CD4-positive, alpha-beta memory T cell (primary cell): ENCODE measurements at regions not wholly inside any gene's neighbourhood (a gene's known extent, or its start where the extent isn't known, plus 50 kb on each side); places are given as distances from the start of the nearest gene placed in this dataset.

Experiments
- CTCF ChIA-PET: fragments of 350-600 bp; sonication (Branson Sonifier 250); formaldehyde crosslinking; loops from one replicate; lab custom pipeline; 2021; ENCODE audit warnings: inconsistent platforms; ENCODE audit not compliant: partially characterized antibody; lab: Charles Lee
- POLR2A ChIA-PET: fragments of 350-600 bp; sonication (Branson Sonifier 250); formaldehyde crosslinking; loops from one replicate; lab custom pipeline; 2021; ENCODE audit not compliant: partially characterized antibody; lab: Charles Lee
- DNase-seq, 5 donors: peaks; one replicate each; pipeline versions ENCODE4 v3.0.0 to v3.0.0-alpha.2; 2020 to 2022; ENCODE audit warnings: mixed read lengths in 1 of 5
- H3K27ac ChIP-seq: one replicate; pipeline ENCODE4 v1.7.0; 2013; ENCODE audit warnings: low read depth, low read length
- H3K27me3 ChIP-seq: 2 replicates; pipeline ENCODE4 v1.7.0; 2013; ENCODE audit warnings: mild to moderate bottlenecking, low read length, moderate library complexity; ENCODE audit not compliant: insufficient read depth
- H3K36me3 ChIP-seq: 2 replicates; pipeline ENCODE4 v1.7.0; 2013; ENCODE audit warnings: mild to moderate bottlenecking, low read length, moderate library complexity; ENCODE audit not compliant: insufficient read depth
- H3K4me1 ChIP-seq: 2 replicates; pipeline ENCODE4 v1.7.0; 2013; ENCODE audit warnings: mild to moderate bottlenecking, low read length, moderate library complexity; ENCODE audit not compliant: insufficient read depth
- H3K4me3 ChIP-seq, 2 donors: one replicate each; pipeline ENCODE4 v1.7.0; 2013; ENCODE audit warnings: low read length in 2 of 2, mild to moderate bottlenecking in 1 of 2
- H3K9me3 ChIP-seq, 2 donors: one replicate each; pipeline ENCODE4 v1.7.0; 2013; ENCODE audit warnings: low read length in 2 of 2, control low read depth in 1 of 2; ENCODE audit not compliant: control insufficient read depth in 1 of 2
- H3K27ac Mint-ChIP-seq, 7 donors: one replicate each; pipeline ENCODE4 v1.8.0; 2020 to 2021; ENCODE audit warnings: mixed read lengths in 7 of 7, mild to moderate bottlenecking in 6 of 7, inconsistent platforms in 3 of 7, moderate library complexity in 3 of 7
- H3K27me3 Mint-ChIP-seq, 2 donors: one replicate each; pipeline ENCODE4 v1.8.0; 2020 to 2021; ENCODE audit warnings: mixed read lengths in 2 of 2
- H3K36me3 Mint-ChIP-seq, 2 donors: one replicate each; pipeline ENCODE4 v1.8.0; 2020 to 2021; ENCODE audit warnings: mixed read lengths in 2 of 2, inconsistent platforms in 1 of 2, mild to moderate bottlenecking in 1 of 2
- H3K4me1 Mint-ChIP-seq, 4 donors: one replicate each; pipeline ENCODE4 v1.8.0; 2020 to 2021; ENCODE audit warnings: mixed read lengths in 4 of 4, mild to moderate bottlenecking in 1 of 4
- H3K4me3 Mint-ChIP-seq, 8 donors: one replicate each; pipeline ENCODE4 v1.8.0; 2020 to 2021; ENCODE audit warnings: mixed read lengths in 8 of 8, mild to moderate bottlenecking in 7 of 8, moderate library complexity in 6 of 8, inconsistent platforms in 3 of 8
- H3K9me3 Mint-ChIP-seq, 8 donors: one replicate each; pipeline ENCODE4 v1.8.0; 2020 to 2021; ENCODE audit warnings: mixed read lengths in 8 of 8, mild to moderate bottlenecking in 5 of 8, inconsistent platforms in 3 of 8, moderate library complexity in 1 of 8
- intact Hi-C: fragments of 100-400 bp; cut with micrococcal nuclease; formaldehyde crosslinking; loops from one replicate; pipeline ENCODE4 v1.15.1; 2023

DNA sequence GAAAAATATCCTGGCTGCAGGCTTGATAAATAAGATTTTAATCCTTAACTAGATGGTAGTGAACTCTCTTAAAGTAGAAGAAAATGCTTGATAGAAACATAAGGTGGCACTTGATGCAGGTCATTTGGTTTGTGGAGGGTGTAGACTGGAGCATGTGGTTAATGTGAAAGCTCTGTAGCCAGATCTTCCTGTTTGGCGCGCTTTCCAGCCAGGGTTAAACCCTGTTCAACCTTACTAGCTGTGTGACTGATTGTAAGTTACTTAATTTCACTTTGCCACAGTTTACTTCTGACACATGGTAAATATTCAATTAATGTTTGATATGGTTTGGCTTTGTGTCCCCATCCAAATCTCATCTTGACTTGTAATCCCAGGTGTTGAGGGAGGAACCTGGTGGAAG, 394.0 kb downstream of the REEP3 start:
- no peaks in the 10 kb centered on the region for H3K36me3 Mint-ChIP-seq
- Histone ChIP-seq H3K9me3 (no peaks in the 10 kb centered on the region), H3K27ac (no peak overlapping the region), H3K4me3 (no peak overlapping the region), H3K4me1 (no peaks in the 10 kb centered on the region), H3K36me3 (no peaks in the 10 kb centered on the region), H3K27me3 (no peaks in the 10 kb centered on the region)
- ChIA-PET POLR2A (no interaction called here), CTCF (interaction anchor here (1.2 kb wide), 1 partner anchor 49 kb away, joined by 3 read pairs; no protein-coding TSS in a partner anchor)
- no peak overlapping the region for H3K4me3 Mint-ChIP-seq
- H3K27ac Mint-ChIP-seq = no peak overlapping the region
- no peak for DNase-seq
- peaks cover 0 to 2% (median 0%) of the 10 kb centered on the region in 8 donors for H3K9me3 Mint-ChIP-seq
- intact Hi-C loops = no loop called here
- peaks cover 9 to 17% of the 10 kb centered on the region in 2 donors for H3K27me3 Mint-ChIP-seq
- H3K4me1 Mint-ChIP-seq = no peaks in the 10 kb centered on the region

GRCh38 chr10:63917363-63917762, 396.2 kb downstream of the REEP3 start:
- Histone ChIP-seq H3K36me3 (no peaks in the 10 kb centered on the region), H3K9me3 (no peaks in the 10 kb centered on the region), H3K4me1 (no peaks in the 10 kb centered on the region), H3K27me3 (no peaks in the 10 kb centered on the region), H3K4me3 (no peak overlapping the region), H3K27ac (no peak overlapping the region)
- Mint-ChIP-seq H3K36me3 (no peaks in the 10 kb centered on the region), H3K27me3 (peaks cover 4 to 17% of the 10 kb centered on the region in 2 donors), H3K9me3 (peaks cover 0 to 2% (median 0%) of the 10 kb centered on the region in 8 donors), H3K4me3 (no peak overlapping the region), H3K27ac (no peak overlapping the region), H3K4me1 (no peaks in the 10 kb centered on the region)
- POLR2A ChIA-PET = no interaction called here
- DNase-seq = no peak
- CTCF ChIA-PET = interaction anchor here (1.0 kb wide), 1 partner anchor 51 kb away, joined by 4 read pairs; no protein-coding TSS in a partner anchor
- intact Hi-C loops = no loop called here

- Histone ChIP-seq H3K27me3 (no peaks in the 10 kb centered on the region), H3K9me3 (no peaks in the 10 kb centered on the region), H3K4me1 (no peaks in the 10 kb centered on the region), H3K36me3 (no peaks in the 10 kb centered on the region), H3K27ac (no peak overlapping the region), H3K4me3 (no peak overlapping the region)
- H3K27me3 Mint-ChIP-seq = peaks cover 4 to 12% of the 10 kb centered on the region in 2 donors
- H3K9me3 Mint-ChIP-seq = peaks cover 0 to 2% (median 0%) of the 10 kb centered on the region in 8 donors
- H3K36me3 Mint-ChIP-seq = no peaks in the 10 kb centered on the region
- intact Hi-C loops = no loop called here
- H3K4me1 Mint-ChIP-seq = no peaks in the 10 kb centered on the region
- no peak for DNase-seq
- ChIA-PET POLR2A (no interaction called here), CTCF (no interaction called here)
- H3K4me3 Mint-ChIP-seq = no peak overlapping the region
- H3K27ac Mint-ChIP-seq = no peak overlapping the region
These were observed 398.5 kb downstream of the REEP3 start for GRCh38 chr10:63919575-63920279.

DNA sequence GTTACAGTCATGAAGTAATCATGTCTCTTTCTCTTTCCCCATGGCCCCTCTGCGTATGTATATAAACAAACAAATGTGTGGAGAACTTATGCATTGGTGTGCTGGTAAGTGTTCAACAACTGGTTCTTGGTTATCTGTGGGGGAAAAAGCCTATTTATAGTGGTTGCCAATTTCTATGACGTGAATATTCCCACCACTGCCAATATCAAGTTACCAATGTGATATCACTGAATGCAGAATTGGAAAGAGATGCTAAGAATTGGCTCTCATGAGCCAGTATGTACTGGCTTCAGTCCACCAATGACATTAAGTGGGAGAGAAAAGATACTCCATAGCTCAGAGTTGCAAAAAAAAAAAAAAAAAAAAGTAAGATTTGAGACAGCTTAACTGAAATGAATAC, 399.7 kb downstream of the REEP3 start:
- no peaks in the 10 kb centered on the region for H3K27me3 ChIP-seq
- H3K36me3 ChIP-seq = no peaks in the 10 kb centered on the region
- H3K27ac ChIP-seq = no peak overlapping the region
- H3K27me3 Mint-ChIP-seq = peaks cover 10% of the 10 kb centered on the region in 2 donors
- intact Hi-C loops = no loop called here
- no peaks in the 10 kb centered on the region for H3K36me3 Mint-ChIP-seq
- no peaks in the 10 kb centered on the region for H3K4me1 Mint-ChIP-seq
- POLR2A ChIA-PET = no interaction called here
- no peak overlapping the region for H3K4me3 ChIP-seq
- CTCF ChIA-PET = no interaction called here
- no peak overlapping the region for H3K4me3 Mint-ChIP-seq
- H3K9me3 Mint-ChIP-seq = peaks cover 0 to 2% (median 0%) of the 10 kb centered on the region in 8 donors
- no peaks in the 10 kb centered on the region for H3K9me3 ChIP-seq
- DNase-seq = no peak
- H3K27ac Mint-ChIP-seq = no peak overlapping the region
- no peaks in the 10 kb centered on the region for H3K4me1 ChIP-seq

- Histone ChIP-seq H3K27me3 (no peaks in the 10 kb centered on the region), H3K36me3 (no peaks in the 10 kb centered on the region), H3K9me3 (no peaks in the 10 kb centered on the region), H3K27ac (no peak overlapping the region), H3K4me3 (no peak overlapping the region), H3K4me1 (no peaks in the 10 kb centered on the region)
- POLR2A ChIA-PET = no interaction called here
- H3K27ac Mint-ChIP-seq = no peak overlapping the region
- no peak overlapping the region for H3K4me3 Mint-ChIP-seq
- H3K27me3 Mint-ChIP-seq = peaks cover 10 to 11% of the 10 kb centered on the region in 2 donors
- H3K36me3 Mint-ChIP-seq = no peaks in the 10 kb centered on the region
- no peak for DNase-seq
- H3K4me1 Mint-ChIP-seq = no peaks in the 10 kb centered on the region
- intact Hi-C loops = no loop called here
- CTCF ChIA-PET = no interaction called here
- peaks cover 0 to 3% (median under 1%) of the 10 kb centered on the region in 8 donors for H3K9me3 Mint-ChIP-seq
These were observed 400.8 kb downstream of the REEP3 start for GRCh38 chr10:63921908-63922467.

DNA sequence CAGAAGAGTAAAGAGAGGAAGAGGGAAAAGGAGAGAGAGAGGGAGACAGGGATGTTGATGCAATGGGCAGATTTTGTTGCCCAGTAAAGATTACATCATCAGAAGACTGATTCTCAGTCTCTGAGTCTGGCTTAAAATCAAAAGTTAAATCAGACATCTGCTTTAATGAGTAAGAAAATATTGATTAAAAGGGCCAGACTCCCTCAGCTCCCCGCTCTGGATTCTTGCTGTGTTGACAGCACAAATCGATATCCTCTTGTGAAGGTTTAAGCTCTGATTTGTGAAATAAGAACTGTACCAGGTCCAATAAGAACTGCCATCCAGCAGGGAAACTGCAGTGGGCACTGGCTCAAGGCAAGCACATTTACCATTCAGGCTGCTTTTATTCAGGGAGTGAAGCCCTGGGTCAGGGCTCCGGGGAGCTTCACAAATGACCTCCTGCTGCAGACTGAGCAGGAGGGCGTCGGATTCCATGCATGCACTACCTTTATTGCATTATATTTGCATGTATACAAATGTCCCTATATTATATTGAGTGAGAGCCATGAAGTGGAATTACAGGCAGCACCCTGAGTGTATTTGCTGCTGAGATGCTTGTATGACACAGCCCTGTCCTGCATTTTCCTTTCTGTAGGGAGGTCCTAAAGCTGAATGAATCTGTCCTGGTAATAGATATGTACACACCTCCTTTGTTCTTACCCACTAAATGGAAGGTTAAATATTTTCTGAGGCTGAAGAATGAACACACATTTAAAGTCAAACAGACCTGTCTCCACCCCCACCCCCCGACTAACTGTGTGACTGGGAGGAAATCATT, 401.5 kb downstream of the REEP3 start:
- Mint-ChIP-seq H3K27me3 (peaks cover 10 to 11% of the 10 kb centered on the region in 2 donors), H3K36me3 (no peaks in the 10 kb centered on the region), H3K27ac (no peak overlapping the region), H3K4me3 (no peak overlapping the region), H3K4me1 (no peaks in the 10 kb centered on the region), H3K9me3 (peaks cover 0 to 3% (median under 1%) of the 10 kb centered on the region in 8 donors)
- Histone ChIP-seq H3K27ac (no peak overlapping the region), H3K36me3 (no peaks in the 10 kb centered on the region), H3K27me3 (no peaks in the 10 kb centered on the region), H3K4me1 (no peaks in the 10 kb centered on the region), H3K4me3 (no peak overlapping the region), H3K9me3 (no peaks in the 10 kb centered on the region)
- ChIA-PET POLR2A (no interaction called here), CTCF (no interaction called here)
- DNase-seq = no peak
- intact Hi-C loops = no loop called here

DNA sequence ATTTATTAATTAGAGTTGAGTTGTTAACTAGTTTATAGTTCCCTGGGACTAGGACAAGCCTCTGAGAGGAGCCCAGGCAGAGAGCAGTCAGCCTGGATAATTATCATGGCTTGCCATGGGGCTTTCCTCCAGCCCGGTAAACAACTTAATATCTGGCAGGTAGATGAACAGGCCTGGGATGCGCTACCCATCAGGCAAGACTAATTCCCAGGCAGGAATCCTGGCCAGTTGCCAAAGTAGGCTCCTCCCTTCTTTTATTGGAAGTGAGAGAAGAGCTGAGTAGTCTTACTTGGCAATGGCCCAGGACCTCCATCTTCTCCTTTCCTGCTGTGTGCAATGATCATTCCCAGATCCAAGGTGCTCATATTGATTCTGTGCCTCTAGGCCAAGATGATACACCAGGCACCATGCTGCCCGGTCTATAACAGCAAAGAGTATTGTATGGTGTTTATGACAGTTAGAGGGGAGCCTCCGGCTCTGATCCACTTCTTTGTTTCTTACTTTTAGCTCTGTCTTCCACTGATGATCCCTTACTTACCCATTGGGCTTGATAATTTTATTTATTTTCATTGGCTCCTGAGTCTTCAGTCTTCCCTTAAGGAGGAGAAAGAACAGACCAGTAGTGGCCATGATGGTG, 408.7 kb downstream of the REEP3 start:
- Mint-ChIP-seq H3K27ac (no peak overlapping the region), H3K9me3 (peaks cover 0 to 3% (median 0%) of the 10 kb centered on the region in 8 donors), H3K36me3 (no peaks in the 10 kb centered on the region), H3K4me3 (no peak overlapping the region), H3K27me3 (peaks cover 4 to 13% of the 10 kb centered on the region in 2 donors), H3K4me1 (no peaks in the 10 kb centered on the region)
- intact Hi-C loops = no loop called here
- H3K27ac ChIP-seq = no peak overlapping the region
- H3K4me3 ChIP-seq = no peak overlapping the region
- no peaks in the 10 kb centered on the region for H3K27me3 ChIP-seq
- H3K36me3 ChIP-seq = no peaks in the 10 kb centered on the region
- POLR2A ChIA-PET = no interaction called here
- no peaks in the 10 kb centered on the region for H3K4me1 ChIP-seq
- no peaks in the 10 kb centered on the region for H3K9me3 ChIP-seq
- no peak for DNase-seq
- CTCF ChIA-PET = no interaction called here
